22Rv1 (cell line): ENCODE measurements at regions not wholly inside any gene's neighbourhood (a gene's known extent, or its start where the extent isn't known, plus 50 kb on each side); places are given as distances from the start of the nearest gene placed in this dataset.

Experiments
- CTCF ChIP-seq: fragments of 450-650 bp; IDR thresholded peaks from 2 replicates; pipeline ENCODE4 v1.5.1; 2017; ENCODE audit warnings: mild to moderate bottlenecking
- ZFX ChIP-seq: fragments of 450-650 bp; IDR thresholded peaks from 2 replicates; pipeline ENCODE4 v1.6.1; 2017; ENCODE audit warnings: antibody characterized with exemption, borderline replicate concordance

GRCh38 chr5:103373597-103374472 lies 115.3 kb downstream of the MACIR start:
- TF ChIP-seq CTCF (no peak), ZFX (no peak)
